Stomach (tissue), 4 donors: ENCODE measurements at regions not wholly inside any gene's neighbourhood (a gene's known extent, or its start where the extent isn't known, plus 50 kb on each side); places are given as distances from the start of the nearest gene placed in this dataset.

Experiments
- POLR2A ChIP-seq, 4 donors: fragments of 450-650 bp; IDR thresholded peaks; one replicate each; pipeline ENCODE4 v1.6.1; 2016; ENCODE audit warnings: antibody characterized with exemption in 4 of 4, control low read depth in 2 of 4, mild to moderate bottlenecking in 1 of 4, moderate library complexity in 1 of 4
- TF ChIP-seq, protein P1 (sequence below), 7 experiments: fragments of 450-650 bp in 4 of 7; fragments of 200-600 bp in 3 of 7; sonication (generic) in 3 of 7; IDR thresholded peaks; one replicate each; pipeline ENCODE4 v1.5.1; 2016 to 2019; ENCODE audit warnings: antibody characterized with exemption in 7 of 7, control low read depth in 2 of 7, mild to moderate bottlenecking in 1 of 7

DNA sequence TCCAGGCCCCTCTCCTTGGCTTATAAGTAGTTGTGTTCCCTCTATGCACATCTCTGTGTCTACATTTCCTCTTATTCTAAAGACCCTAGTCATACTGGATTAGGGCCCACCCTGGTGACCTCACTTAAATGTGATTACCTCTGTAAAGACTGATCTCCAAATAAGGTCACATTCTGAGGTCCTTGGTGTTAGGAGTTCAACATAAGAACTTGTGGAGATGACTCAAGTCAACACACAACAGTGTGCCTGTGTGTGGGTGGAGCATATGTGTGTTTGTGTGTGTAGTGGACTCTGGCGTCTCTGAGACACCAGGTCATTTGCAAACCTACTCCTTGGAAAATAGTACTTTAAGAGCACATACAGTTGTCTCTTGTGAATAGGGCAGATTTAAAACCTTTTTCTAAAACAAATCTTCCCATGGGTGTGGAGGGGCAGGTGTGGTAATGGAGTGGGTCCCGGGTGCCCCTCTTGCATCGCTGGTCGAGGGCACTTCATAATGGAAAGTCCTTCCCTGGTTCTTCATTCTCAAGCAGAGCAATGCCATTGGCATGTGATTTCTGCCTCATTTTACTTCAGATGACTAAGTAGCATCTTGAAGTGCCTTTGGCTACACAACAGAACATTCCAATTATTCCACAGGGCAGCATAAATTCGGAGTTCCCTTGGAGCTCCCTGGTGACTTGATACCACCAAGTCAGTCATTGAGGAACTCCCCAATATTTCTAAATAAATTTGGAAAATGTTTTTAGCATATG is 84.4 kb downstream of the C9orf152 start:
- TF ChIP-seq, protein P1, sequence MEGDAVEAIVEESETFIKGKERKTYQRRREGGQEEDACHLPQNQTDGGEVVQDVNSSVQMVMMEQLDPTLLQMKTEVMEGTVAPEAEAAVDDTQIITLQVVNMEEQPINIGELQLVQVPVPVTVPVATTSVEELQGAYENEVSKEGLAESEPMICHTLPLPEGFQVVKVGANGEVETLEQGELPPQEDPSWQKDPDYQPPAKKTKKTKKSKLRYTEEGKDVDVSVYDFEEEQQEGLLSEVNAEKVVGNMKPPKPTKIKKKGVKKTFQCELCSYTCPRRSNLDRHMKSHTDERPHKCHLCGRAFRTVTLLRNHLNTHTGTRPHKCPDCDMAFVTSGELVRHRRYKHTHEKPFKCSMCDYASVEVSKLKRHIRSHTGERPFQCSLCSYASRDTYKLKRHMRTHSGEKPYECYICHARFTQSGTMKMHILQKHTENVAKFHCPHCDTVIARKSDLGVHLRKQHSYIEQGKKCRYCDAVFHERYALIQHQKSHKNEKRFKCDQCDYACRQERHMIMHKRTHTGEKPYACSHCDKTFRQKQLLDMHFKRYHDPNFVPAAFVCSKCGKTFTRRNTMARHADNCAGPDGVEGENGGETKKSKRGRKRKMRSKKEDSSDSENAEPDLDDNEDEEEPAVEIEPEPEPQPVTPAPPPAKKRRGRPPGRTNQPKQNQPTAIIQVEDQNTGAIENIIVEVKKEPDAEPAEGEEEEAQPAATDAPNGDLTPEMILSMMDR (IDR thresholded peaks at IDR 0.05), result no peak
- TF ChIP-seq POLR2A (IDR thresholded peaks at IDR 0.05), result no peak
